Natural killer cell treated with Interleukin-12 subunit alpha and Interleukin-12 subunit beta and Interleukin-15 and Interleukin-18, amount 100 ng/mL, for 72 hours (primary cell): ENCODE measurements at regions not wholly inside any gene's neighbourhood (a gene's known extent, or its start where the extent isn't known, plus 50 kb on each side); places are given as distances from the start of the nearest gene placed in this dataset.
"Not testable (repeated sequence)": the region's sequence is repeated elsewhere in the genome, so short reads cannot be mapped to it uniquely, and the experiment has no call there.

Source experiments
- ATAC-seq, 2 donors: fragments of 150-1000 bp; cut with Tn5 transposase in 1 of 2; sonication (Bioruptor Pico), chemical (Tn5 transposase) in 1 of 2; 2 replicates each; pipeline ENCODE4 v1.10.0; 2021
- DNase-seq: peaks from one replicate; pipeline ENCODE4 v3.0.0; 2022; ENCODE audit warnings: low spot score
- H3K27ac Mint-ChIP-seq, 2 donors: 1 replicate in 1 of 2; 2 replicates in 1 of 2; pipeline ENCODE4 v1.8.0; 2022; ENCODE audit warnings: mixed read lengths in 2 of 2, mild to moderate bottlenecking in 1 of 2, moderate library complexity in 1 of 2
- H3K27me3 Mint-ChIP-seq, 2 donors: 1 replicate in 1 of 2; 2 replicates in 1 of 2; pipeline ENCODE4 v1.8.0; 2022; ENCODE audit warnings: mixed read lengths in 2 of 2
- H3K36me3 Mint-ChIP-seq: one replicate; pipeline ENCODE4 v1.8.0; 2022; ENCODE audit warnings: mixed read lengths
- H3K4me1 Mint-ChIP-seq, 2 donors: 1 replicate in 1 of 2; 2 replicates in 1 of 2; pipeline ENCODE4 v1.8.0; 2022; ENCODE audit warnings: low read depth in 2 of 2, mixed read lengths in 2 of 2, mild to moderate bottlenecking in 1 of 2
- H3K4me3 Mint-ChIP-seq: one replicate; pipeline ENCODE4 v1.8.0; 2022; ENCODE audit warnings: mixed read lengths
- H3K9me3 Mint-ChIP-seq: 2 replicates; pipeline ENCODE4 v1.8.0; 2022; ENCODE audit warnings: mixed read lengths

DNA sequence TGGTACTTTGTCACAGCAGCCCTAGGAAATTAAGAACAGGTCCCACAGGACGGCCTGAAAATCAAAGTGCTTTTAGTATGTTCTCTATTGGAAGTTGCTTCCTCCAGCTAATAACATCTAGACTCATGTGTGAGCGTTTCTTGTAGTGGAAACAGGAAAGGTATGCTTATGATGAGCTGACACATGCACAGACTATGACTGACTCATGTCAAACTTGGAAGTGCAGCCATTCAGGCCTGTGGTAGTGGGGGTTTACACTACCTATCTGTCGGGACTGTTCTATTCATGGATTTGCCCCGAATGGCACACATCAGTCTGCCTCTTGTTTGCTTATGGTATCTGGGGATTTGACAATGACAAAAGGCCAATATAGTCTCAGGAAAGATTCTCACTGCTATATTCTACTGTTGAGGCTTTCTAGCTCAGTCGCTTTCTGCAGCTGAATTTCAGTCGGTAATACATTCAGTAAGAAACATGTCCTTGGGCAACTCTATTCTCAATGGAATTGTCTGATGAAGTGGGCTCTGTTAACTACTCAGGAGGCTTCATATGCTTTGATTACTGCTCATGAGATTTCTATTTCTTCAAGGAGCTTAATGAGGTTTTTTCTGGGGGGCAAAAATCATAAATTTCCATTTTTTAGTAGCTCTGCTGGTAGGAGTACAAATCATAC, 270.3 kb upstream of the DAAM1 start:
- DNase-seq (no peak), ATAC-seq (no peak)
- no peak overlapping the region for H3K27ac Mint-ChIP-seq
- peaks cover 8% of the 10 kb centered on the region for H3K9me3 Mint-ChIP-seq
- no peaks in the 10 kb centered on the region for H3K36me3 Mint-ChIP-seq
- H3K4me3 Mint-ChIP-seq, result no peak overlapping the region
- H3K4me1 Mint-ChIP-seq, result no peaks in the 10 kb centered on the region
- no peaks in the 10 kb centered on the region for H3K27me3 Mint-ChIP-seq

GRCh38 chr14:58919217-58919616, 269.2 kb upstream of the DAAM1 start:
- DNase-seq, result no peak
- Mint-ChIP-seq H3K4me1 (no peaks in the 10 kb centered on the region), H3K27me3 (no peaks in the 10 kb centered on the region), H3K4me3 (no peak overlapping the region), H3K9me3 (peaks cover 8% of the 10 kb centered on the region), H3K36me3 (no peaks in the 10 kb centered on the region), H3K27ac (no peak overlapping the region)
- ATAC-seq, result no peak

DNA sequence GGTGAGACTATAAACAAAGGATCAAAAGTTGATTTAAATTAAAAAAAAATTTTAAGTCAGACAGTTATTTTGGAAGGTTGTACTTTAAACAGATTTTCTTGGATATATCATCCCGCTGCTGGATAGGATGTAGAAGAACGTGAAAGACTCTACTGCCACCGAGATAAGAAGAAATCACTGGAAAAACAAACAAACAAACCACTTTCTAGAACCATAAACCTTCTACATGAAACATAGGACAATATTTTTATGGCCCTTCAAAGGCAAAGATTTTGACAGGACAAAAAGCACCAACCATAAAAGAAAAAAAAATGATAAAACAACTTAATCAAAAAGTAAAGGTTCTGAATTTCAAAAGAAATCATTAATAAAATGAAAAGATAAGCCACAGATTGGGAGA, 268.2 kb upstream of the DAAM1 start:
- Mint-ChIP-seq H3K27me3 (no peaks in the 10 kb centered on the region), H3K4me3 (no peak overlapping the region), H3K27ac (no peak overlapping the region), H3K36me3 (no peaks in the 10 kb centered on the region), H3K4me1 (no peaks in the 10 kb centered on the region), H3K9me3 (peaks cover 8% of the 10 kb centered on the region)
- DNase-seq (no peak), ATAC-seq (no peak)

DNA sequence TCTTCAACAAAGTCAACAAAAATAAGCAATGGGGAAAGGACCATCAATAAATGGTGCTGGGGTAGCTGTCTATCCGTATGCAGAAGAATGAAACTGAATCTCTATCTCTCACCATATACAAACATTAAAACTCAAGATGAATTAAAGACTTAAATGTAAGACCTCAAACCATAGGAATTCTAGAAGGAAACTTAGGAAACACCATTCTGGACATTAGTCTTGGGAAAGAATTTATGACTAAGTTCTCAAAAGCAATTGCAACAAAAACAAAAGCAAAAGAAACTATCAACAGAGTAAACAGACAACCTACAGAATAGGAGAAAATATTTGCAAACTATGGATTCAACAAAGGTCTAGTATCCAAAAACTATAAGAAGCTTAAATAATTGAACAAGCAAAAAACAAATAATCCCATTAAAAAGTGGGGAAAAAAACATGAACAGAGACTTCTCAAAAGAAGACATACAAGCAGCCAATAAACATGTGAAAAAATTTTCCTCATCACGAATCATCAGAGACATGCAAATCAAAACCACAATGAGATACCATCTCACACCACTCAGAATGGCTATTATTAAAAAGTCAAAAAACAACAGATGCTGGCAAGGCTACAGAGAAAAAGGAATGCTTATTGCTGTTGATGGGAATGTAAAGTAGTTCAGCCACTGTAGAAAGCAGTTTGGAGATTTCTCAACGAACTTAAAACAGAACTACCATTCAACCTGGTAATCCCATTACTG, 266.1 kb upstream of the DAAM1 start:
- not testable (repeated sequence) for H3K4me1 Mint-ChIP-seq, H3K27ac Mint-ChIP-seq, ATAC-seq, DNase-seq, H3K9me3 Mint-ChIP-seq, H3K4me3 Mint-ChIP-seq, H3K36me3 Mint-ChIP-seq, H3K27me3 Mint-ChIP-seq

DNA sequence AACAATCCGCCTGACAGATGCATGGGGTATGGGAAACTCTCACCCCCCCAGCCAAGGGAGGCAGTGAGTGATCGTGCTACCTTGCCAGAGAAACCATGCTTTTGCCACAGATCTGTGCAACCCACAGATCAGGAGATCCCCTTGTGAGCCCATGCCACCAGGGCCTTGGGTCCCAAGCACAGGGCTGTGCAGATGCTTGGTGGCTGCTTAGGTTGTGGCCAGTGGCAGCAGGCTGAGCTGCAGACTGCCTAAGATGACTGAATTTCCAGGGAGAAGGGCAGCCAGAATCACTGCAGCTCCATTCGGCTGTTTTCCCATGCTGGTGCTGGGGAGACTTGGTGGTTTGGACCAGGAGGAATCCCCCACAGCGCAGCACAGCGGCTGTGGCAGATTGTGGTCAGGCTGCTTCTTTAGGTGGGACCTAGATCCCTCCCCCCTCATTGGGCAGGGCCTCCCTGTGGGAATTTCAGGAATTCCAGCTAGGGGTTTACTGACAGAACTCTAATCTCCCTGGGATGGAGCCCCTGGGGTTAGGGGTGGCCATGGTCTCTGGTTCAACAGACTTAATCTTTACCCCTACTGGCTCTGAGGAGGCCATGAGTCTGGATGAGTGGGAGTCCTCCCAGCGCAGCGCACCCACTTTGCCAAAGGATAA, 264.6 kb upstream of the DAAM1 start:
- DNase-seq, result no peak
- ATAC-seq, result no peak
- Mint-ChIP-seq H3K36me3 (no peaks in the 10 kb centered on the region), H3K27me3 (no peaks in the 10 kb centered on the region), H3K9me3 (peaks cover 8% of the 10 kb centered on the region), H3K4me3 (no peak overlapping the region), H3K4me1 (no peaks in the 10 kb centered on the region), H3K27ac (no peak overlapping the region)

GRCh38 chr14:58941629-58942028, 246.8 kb upstream of the DAAM1 start:
- Mint-ChIP-seq H3K9me3 (peaks cover 9% of the 10 kb centered on the region), H3K27ac (no peak overlapping the region), H3K36me3 (peaks cover 3% of the 10 kb centered on the region), H3K4me1 (no peaks in the 10 kb centered on the region), H3K27me3 (no peaks in the 10 kb centered on the region), H3K4me3 (no peak overlapping the region)
- no peak for ATAC-seq
- DNase-seq, result no peak

- Mint-ChIP-seq H3K9me3 (peaks cover 6% of the 10 kb centered on the region), H3K4me3 (no peak overlapping the region), H3K4me1 (no peaks in the 10 kb centered on the region), H3K36me3 (no peaks in the 10 kb centered on the region), H3K27me3 (no peaks in the 10 kb centered on the region), H3K27ac (no peak overlapping the region)
- ATAC-seq (no peak), DNase-seq (no peak)
These were observed 246.0 kb upstream of the DAAM1 start for GRCh38 chr14:58942516-58942915.

- no peak for ATAC-seq
- Mint-ChIP-seq H3K27me3 (no peaks in the 10 kb centered on the region), H3K4me1 (no peaks in the 10 kb centered on the region), H3K4me3 (no peak overlapping the region), H3K36me3 (no peaks in the 10 kb centered on the region), H3K27ac (no peak overlapping the region), H3K9me3 (peaks cover 6% of the 10 kb centered on the region)
- DNase-seq, result no peak
These were observed 244.0 kb upstream of the DAAM1 start for GRCh38 chr14:58944343-58944967.

DNA sequence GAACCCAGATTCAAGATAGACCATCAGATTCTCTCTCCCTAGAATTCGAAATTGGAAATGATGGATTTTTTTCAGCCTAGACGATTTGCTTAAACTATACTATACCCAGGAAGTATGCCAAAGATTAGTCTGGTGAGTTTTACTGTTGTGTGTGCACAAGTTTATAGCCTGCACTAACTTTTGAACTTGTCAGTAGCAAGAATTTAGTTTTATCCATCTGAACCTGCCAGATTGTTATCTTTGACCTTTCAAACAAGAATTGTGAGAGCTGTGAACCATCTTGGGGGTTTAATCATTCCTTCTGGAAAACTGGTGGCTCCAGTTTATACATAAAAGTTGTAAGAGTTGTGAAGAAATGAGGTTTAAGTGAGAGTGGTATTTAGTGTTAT, 243.5 kb upstream of the DAAM1 start:
- H3K27me3 Mint-ChIP-seq, result no peaks in the 10 kb centered on the region
- peaks cover 5% of the 10 kb centered on the region for H3K9me3 Mint-ChIP-seq
- no peak overlapping the region for H3K27ac Mint-ChIP-seq
- no peaks in the 10 kb centered on the region for H3K36me3 Mint-ChIP-seq
- DNase-seq (no peak), ATAC-seq (no peak)
- no peak overlapping the region for H3K4me3 Mint-ChIP-seq
- H3K4me1 Mint-ChIP-seq, result no peaks in the 10 kb centered on the region

DNA sequence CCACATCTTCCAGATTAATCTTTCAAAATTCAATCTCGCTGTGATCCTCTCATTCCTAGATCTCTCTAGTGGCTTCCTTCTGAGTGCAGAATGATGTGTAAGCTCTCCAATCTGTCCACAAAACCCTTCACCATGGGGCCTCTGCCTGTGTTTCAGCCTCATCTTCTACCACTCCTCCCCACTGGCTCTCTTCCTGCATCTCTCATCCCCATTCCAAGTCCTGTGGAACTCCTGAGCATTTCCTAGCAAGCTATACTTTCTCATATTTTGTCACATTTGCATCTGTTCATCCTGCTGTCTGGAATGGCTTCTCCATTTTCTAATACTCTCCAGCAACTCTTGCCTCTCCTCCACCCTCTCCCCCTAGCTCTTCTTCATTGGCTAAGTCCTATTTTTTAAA, 242.0 kb upstream of the DAAM1 start:
- Mint-ChIP-seq H3K9me3 (peaks cover 3% of the 10 kb centered on the region), H3K4me1 (no peaks in the 10 kb centered on the region), H3K36me3 (no peaks in the 10 kb centered on the region), H3K27ac (no peak overlapping the region), H3K4me3 (no peak overlapping the region), H3K27me3 (no peaks in the 10 kb centered on the region)
- ATAC-seq (no peak), DNase-seq (no peak)

- H3K27ac Mint-ChIP-seq, result no peak overlapping the region
- H3K4me1 Mint-ChIP-seq, result no peaks in the 10 kb centered on the region
- H3K9me3 Mint-ChIP-seq, result peaks cover 3% of the 10 kb centered on the region
- DNase-seq, result no peak
- H3K27me3 Mint-ChIP-seq, result no peaks in the 10 kb centered on the region
- H3K4me3 Mint-ChIP-seq, result no peak overlapping the region
- no peaks in the 10 kb centered on the region for H3K36me3 Mint-ChIP-seq
- ATAC-seq, result no peak
These were observed 241.3 kb upstream of the DAAM1 start for GRCh38 chr14:58947156-58947555.

DNA sequence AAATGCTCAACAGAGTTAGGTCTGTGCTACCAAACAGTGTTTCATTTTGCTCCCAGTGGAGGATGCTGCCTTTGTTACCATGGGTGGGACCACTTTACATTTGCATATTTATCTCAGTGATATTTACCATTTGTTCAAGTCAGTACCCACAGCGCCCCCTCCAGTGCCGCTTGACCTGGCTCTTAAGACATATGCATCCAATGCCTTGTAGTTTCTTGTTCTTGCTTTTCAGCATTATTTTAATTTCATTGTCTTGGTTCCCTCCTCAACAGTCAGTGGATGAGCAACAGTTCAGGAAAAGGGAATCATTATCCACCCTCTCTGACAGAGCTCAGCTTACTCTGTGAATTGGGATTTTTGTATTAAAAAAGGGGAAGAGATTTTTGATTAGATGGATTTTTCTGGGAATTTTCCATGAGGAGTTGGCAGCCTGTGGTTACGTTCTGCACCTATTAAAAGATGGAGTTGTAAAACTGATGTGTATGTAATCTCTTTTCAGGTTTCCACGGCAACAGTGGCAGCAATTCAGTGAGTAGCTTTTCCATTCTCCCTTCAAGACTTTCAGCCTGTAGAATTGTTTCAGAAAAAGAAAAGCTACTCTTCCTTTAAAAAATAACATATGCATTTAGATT, 240.5 kb upstream of the DAAM1 start:
- no peak for ATAC-seq

DNA sequence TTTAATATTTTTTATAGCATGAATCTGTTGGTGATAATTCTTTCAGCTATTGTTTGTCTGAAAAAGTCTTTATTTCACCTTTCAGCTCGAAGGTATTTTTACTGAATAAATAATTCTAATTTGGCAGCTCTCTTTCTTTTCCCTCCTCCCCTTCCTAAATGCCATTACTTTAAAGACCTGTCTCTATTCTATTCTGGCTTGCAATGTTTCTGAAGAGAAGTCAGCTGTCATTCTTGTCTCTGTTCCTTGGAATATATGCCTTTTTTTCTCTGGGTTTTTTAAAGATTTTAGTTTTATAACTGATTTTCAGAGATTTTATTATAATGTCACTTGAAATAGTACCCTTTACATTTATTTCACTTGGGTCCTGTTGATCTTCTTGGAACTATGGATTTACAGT, 237.9 kb upstream of the DAAM1 start:
- no peaks in the 10 kb centered on the region for H3K36me3 Mint-ChIP-seq
- ATAC-seq (no peak), DNase-seq (no peak)
- H3K27ac Mint-ChIP-seq, result no peak overlapping the region
- H3K4me1 Mint-ChIP-seq, result no peaks in the 10 kb centered on the region
- H3K9me3 Mint-ChIP-seq, result peaks cover 3% of the 10 kb centered on the region
- H3K4me3 Mint-ChIP-seq, result no peak overlapping the region
- H3K27me3 Mint-ChIP-seq, result peaks cover 7 to 9% of the 10 kb centered on the region in 2 donors

More for the DNA sequence above, 240.5 kb upstream of the DAAM1 start:
- Mint-ChIP-seq H3K9me3 (peaks cover 3% of the 10 kb centered on the region), H3K27me3 (no peaks in the 10 kb centered on the region), H3K36me3 (no peaks in the 10 kb centered on the region), H3K4me3 (no peak overlapping the region), H3K27ac (no peak overlapping the region), H3K4me1 (no peaks in the 10 kb centered on the region)
- no peak for DNase-seq

DNA sequence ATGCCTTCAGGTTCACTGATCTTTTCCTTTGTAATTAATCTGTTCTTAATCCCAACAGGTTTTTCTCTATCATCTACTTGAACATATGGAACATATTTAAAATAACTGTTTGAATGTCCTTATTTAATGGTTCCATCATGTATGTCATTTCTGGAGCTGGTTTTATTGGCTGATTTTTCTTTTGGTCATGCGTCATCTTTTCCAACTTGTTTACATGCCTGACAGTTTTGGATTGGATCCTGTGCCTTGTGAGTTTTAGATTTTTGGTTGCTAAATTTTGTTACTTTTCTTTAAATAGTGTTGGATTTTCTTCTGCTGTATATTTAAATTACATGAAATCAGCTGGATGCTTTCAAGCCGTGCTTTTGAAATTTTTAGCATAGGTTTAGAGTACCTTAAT, 237.3 kb upstream of the DAAM1 start:
- Mint-ChIP-seq H3K9me3 (peaks cover 5% of the 10 kb centered on the region), H3K27me3 (peaks cover 7 to 13% of the 10 kb centered on the region in 2 donors), H3K4me1 (peaks cover under 1 to 3% of the 10 kb centered on the region in 2 donors), H3K4me3 (no peak overlapping the region), H3K36me3 (no peaks in the 10 kb centered on the region), H3K27ac (no peak overlapping the region)
- ATAC-seq (no peak), DNase-seq (no peak)
